GM12865 (cell line): ENCODE measurements at regions not wholly inside any gene's neighbourhood (a gene's known extent, or its start where the extent isn't known, plus 50 kb on each side); places are given as distances from the start of the nearest gene placed in this dataset.

Source experiments
- DNase-seq: peaks from one replicate; pipeline ENCODE4 v3.0.0; 2010; ENCODE audit warnings: low read depth
- H3K4me3 ChIP-seq: 2 replicates; pipeline ENCODE4 v1.5.1; 2011; ENCODE audit warnings: mild to moderate bottlenecking, low read depth, low read length, control low read depth
- CTCF ChIP-seq: IDR thresholded peaks from 2 replicates; pipeline ENCODE4 v1.5.1; 2011; ENCODE audit warnings: low read length, control low read depth, low read depth, inconsistent platforms; ENCODE audit not compliant: insufficient read depth; ENCODE audit errors: missing control alignments

GRCh38 chr9:32915802-32916201 is 85.6 kb downstream of the APTX start:
- H3K4me3 ChIP-seq, result no peak overlapping the region
- TF ChIP-seq CTCF, result no peak
- no peak for DNase-seq

- H3K4me3 ChIP-seq, result no peak overlapping the region
- no peak for DNase-seq
- TF ChIP-seq CTCF, result no peak
Observed at GRCh38 chr9:32918628-32919027, 82.8 kb downstream of the APTX start.
